Activated naive CD4-positive, alpha-beta T cell treated with anti-CD3 and anti-CD28 coated beads, Interleukin-2, amount 50 U/mL, for 16 hours (primary cell): ENCODE measurements at regions not wholly inside any gene's neighbourhood (a gene's known extent, or its start where the extent isn't known, plus 50 kb on each side); places are given as distances from the start of the nearest gene placed in this dataset.

ENCODE experiments used
- DNase-seq: peaks from one replicate; pipeline ENCODE4 v3.0.0-alpha.2; 2020

DNA sequence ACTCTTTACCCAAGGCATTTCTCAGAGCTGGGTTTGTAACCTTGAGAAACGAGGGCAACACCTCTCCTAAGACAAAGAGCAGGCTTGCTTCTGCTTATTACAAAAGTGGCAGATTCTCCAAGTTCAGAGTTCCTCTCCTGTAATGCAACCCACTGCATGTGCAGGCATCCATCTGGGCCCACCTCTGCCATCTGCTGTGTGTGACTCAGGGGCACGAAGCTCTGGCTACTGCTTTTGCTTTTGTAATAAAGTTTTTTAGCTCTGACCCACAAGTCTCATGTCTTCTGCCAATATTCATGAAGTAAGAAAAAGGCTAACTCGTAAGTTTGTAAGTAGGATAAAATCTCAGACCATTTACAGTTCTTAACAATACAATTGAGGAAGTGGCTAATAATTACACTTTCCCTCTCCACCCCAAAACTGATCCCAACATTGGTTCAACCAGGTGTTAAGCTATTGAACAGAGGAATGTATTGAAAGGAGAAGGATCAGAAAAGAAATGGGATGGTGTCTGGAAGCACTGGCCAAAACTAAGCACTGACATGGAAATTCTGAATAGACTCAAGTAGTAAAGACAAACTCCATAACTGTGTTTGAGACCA lies 51.7 kb upstream of the SMLR1 start:
- no peak for DNase-seq

DNA sequence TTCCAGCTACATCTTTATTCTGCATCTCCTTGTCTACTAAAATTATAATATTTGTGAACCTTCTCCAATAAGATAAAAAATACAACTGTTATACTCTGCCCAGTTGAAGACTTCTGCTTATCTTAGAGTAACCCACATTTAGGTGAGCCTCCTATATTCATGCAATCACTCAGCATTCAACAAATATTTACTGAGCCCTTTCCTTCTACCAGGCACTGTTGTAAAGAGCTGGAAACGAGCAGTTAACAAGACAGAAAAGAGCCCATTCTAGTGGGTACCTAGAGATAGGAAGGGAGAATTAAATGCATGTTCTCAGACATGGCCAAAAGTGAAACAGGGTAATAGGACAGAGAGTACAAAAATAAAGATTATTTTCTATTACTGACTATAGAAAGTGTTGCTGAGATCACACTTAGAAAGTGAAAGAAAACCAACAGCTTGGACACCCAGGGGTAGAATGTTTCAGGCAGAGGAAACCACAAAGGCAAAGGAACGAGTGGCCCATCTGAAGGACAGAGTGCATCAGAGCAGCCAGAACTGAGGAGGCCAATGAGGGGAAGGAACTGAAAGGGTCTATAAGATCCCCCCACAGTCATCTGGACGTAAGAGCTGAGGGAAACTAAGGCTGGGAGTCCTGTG lies 50.8 kb upstream of the SMLR1 start:
- no peak for DNase-seq
